ENCODE measurements at regions not wholly inside any gene's neighbourhood (a gene's known extent, or its start where the extent isn't known, plus 50 kb on each side); places are given as distances from the start of the nearest gene placed in this dataset.

DNA sequence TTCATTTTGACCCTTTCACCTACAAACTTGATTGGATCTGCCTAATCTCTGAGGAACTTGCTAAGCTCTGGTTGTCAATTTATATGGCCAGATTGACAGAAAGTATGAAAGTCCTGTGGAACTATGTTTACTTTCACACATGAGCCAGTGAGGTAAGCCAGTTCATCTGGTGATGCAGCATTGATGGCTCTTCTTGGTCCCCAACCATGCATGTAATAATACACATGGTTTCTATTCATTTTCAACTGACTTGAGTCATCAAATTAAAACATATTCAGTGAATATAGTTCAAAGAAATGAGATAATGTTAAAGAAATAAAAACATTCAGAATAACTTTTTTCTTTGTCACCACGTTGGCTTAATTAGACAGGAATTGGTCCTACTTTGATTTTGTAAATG lies 336.1 kb upstream of the THBS1 start:
- Histone ChIP-seq H3K4me3 (ENCODE audit: low read depth in 2 of 2, low read length in 1 of 2) (no peak overlapping the region), H2AFZ (ENCODE audit: low read depth) (no peak overlapping the region), H3F3A (replicated peaks; ENCODE audit: insufficient read depth) (peaks cover 52% of the 10 kb centered on the region), H3K4me2 (no peak overlapping the region), H3K9me2 (no peaks in the 10 kb centered on the region), H3K4me1 (ENCODE audit: control insufficient read depth in 1 of 2, insufficient read depth in 2 of 2, low read depth in 1 of 2, low read length in 1 of 2) (peaks cover 0 to 23% of the 10 kb centered on the region in 2 experiments; a peak in 3 of 4 replicates), H3K27me3 (ENCODE audit: insufficient read depth) (no peaks in the 10 kb centered on the region), H4K20me1 (ENCODE audit: insufficient read depth) (no peaks in the 10 kb centered on the region), H3K36me3 (replicated peaks in 1 of 2; ENCODE audit: control insufficient read depth in 1 of 2, insufficient read depth in 2 of 2, low read length in 1 of 2) (no peaks in the 10 kb centered on the region), H3K9me3 (no peaks in the 10 kb centered on the region), H3K79me2 (ENCODE audit: insufficient read depth) (no peaks in the 10 kb centered on the region; the same call in 1 of the 2 replicates), H3K9ac (no peak overlapping the region), H3K27ac (ENCODE audit: low read depth in 2 of 2, low read length in 1 of 2) (peak overlapping the region in 1 of 2 experiments; percentile 49; a peak in 1 of 4 replicates)
- POLR2A ChIA-PET: no interaction called here
- CTCF ChIA-PET: interaction anchor here (1.2 kb wide), 1 partner anchor 27 kb away, joined by 3 read pairs; no protein-coding TSS in a partner anchor
- no peak for DNase-seq
- WGBS (ENCODE audit: low lambda C conversion rate): 71% methylated on average over 1 of the region's 1 CpG
- no peak for TF ChIP-seq POLR2AphosphoS5 (IDR thresholded peaks at IDR 0.05; ENCODE audit: low read depth, low read length)
- TF ChIP-seq FOXM1 (IDR thresholded peaks at IDR 0.05; ENCODE audit: low read depth): no peak
- TF ChIP-seq, protein P1, sequence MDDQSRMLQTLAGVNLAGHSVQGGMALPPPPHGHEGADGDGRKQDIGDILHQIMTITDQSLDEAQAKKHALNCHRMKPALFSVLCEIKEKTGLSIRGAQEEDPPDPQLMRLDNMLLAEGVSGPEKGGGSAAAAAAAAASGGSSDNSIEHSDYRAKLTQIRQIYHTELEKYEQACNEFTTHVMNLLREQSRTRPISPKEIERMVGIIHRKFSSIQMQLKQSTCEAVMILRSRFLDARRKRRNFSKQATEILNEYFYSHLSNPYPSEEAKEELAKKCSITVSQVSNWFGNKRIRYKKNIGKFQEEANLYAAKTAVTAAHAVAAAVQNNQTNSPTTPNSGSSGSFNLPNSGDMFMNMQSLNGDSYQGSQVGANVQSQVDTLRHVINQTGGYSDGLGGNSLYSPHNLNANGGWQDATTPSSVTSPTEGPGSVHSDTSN (IDR thresholded peaks at IDR 0.05): no peak
- TF ChIP-seq TEAD4 (IDR thresholded peaks at IDR 0.05; ENCODE audit: borderline replicate concordance, insufficient read depth): no peak
- no peak for TF ChIP-seq MEF2A (IDR thresholded peaks at IDR 0.05; ENCODE audit: borderline replicate concordance, low read depth)
- no peak for TF ChIP-seq TAF1 (IDR thresholded peaks at IDR 0.05; ENCODE audit: borderline replicate concordance, low read depth, low read length)
- TF ChIP-seq, protein P2, sequence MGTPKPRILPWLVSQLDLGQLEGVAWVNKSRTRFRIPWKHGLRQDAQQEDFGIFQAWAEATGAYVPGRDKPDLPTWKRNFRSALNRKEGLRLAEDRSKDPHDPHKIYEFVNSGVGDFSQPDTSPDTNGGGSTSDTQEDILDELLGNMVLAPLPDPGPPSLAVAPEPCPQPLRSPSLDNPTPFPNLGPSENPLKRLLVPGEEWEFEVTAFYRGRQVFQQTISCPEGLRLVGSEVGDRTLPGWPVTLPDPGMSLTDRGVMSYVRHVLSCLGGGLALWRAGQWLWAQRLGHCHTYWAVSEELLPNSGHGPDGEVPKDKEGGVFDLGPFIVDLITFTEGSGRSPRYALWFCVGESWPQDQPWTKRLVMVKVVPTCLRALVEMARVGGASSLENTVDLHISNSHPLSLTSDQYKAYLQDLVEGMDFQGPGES (IDR thresholded peaks at IDR 0.05; ENCODE audit: low read depth, low read length): no peak
- no peak for TF ChIP-seq GABPA (IDR thresholded peaks at IDR 0.05; ENCODE audit: low read depth)
- TF ChIP-seq ELF1 (IDR thresholded peaks at IDR 0.05): no peak
- TF ChIP-seq, protein P3, sequence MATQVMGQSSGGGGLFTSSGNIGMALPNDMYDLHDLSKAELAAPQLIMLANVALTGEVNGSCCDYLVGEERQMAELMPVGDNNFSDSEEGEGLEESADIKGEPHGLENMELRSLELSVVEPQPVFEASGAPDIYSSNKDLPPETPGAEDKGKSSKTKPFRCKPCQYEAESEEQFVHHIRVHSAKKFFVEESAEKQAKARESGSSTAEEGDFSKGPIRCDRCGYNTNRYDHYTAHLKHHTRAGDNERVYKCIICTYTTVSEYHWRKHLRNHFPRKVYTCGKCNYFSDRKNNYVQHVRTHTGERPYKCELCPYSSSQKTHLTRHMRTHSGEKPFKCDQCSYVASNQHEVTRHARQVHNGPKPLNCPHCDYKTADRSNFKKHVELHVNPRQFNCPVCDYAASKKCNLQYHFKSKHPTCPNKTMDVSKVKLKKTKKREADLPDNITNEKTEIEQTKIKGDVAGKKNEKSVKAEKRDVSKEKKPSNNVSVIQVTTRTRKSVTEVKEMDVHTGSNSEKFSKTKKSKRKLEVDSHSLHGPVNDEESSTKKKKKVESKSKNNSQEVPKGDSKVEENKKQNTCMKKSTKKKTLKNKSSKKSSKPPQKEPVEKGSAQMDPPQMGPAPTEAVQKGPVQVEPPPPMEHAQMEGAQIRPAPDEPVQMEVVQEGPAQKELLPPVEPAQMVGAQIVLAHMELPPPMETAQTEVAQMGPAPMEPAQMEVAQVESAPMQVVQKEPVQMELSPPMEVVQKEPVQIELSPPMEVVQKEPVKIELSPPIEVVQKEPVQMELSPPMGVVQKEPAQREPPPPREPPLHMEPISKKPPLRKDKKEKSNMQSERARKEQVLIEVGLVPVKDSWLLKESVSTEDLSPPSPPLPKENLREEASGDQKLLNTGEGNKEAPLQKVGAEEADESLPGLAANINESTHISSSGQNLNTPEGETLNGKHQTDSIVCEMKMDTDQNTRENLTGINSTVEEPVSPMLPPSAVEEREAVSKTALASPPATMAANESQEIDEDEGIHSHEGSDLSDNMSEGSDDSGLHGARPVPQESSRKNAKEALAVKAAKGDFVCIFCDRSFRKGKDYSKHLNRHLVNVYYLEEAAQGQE (IDR thresholded peaks at IDR 0.05; ENCODE audit: low read depth, low read length): no peak
- TF ChIP-seq FOXJ3 (CRISPR knock-in tag; IDR thresholded peaks at IDR 0.05): no peak
- no peak for TF ChIP-seq FOSL2 (IDR thresholded peaks at IDR 0.05; ENCODE audit: borderline replicate concordance, low read depth)
- TF ChIP-seq SIN3A (IDR thresholded peaks at IDR 0.05; ENCODE audit: borderline replicate concordance, low read depth, low read length): no peak
- no peak for TF ChIP-seq RAD21 (IDR thresholded peaks at IDR 0.05; ENCODE audit: low read length)
- TF ChIP-seq RFX5 (IDR thresholded peaks at IDR 0.05; ENCODE audit: low read length): no peak
- TF ChIP-seq, protein P4, sequence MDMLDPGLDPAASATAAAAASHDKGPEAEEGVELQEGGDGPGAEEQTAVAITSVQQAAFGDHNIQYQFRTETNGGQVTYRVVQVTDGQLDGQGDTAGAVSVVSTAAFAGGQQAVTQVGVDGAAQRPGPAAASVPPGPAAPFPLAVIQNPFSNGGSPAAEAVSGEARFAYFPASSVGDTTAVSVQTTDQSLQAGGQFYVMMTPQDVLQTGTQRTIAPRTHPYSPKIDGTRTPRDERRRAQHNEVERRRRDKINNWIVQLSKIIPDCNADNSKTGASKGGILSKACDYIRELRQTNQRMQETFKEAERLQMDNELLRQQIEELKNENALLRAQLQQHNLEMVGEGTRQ (IDR thresholded peaks at IDR 0.05; ENCODE audit: borderline replicate concordance, low read depth, low read length): no peak

All from SK-N-SH (cell line).